Ascending aorta (tissue), 2 donors: ENCODE measurements at regions not wholly inside any gene's neighbourhood (a gene's known extent, or its start where the extent isn't known, plus 50 kb on each side); places are given as distances from the start of the nearest gene placed in this dataset.

Source experiments
- DNase-seq, 2 donors: peaks; one replicate each; pipeline ENCODE4 v3.0.0-alpha.2; 2019; ENCODE audit warnings: low spot score in 2 of 2
- H3K27ac ChIP-seq, 2 donors: fragments of 200-600 bp; sonication (generic); one replicate each; pipeline ENCODE4 v1.5.1; 2016 to 2017; ENCODE audit warnings: mild to moderate bottlenecking in 1 of 2
- H3K27me3 ChIP-seq: fragments of 200-600 bp; sonication (generic); one replicate; pipeline ENCODE4 v1.5.1; 2017
- H3K36me3 ChIP-seq, 2 donors: fragments of 200-600 bp; sonication (generic); one replicate each; pipeline ENCODE4 v1.5.1; 2016
- H3K4me1 ChIP-seq, 2 donors: fragments of 200-600 bp; sonication (generic); one replicate each; pipeline ENCODE4 v1.5.1; 2016 to 2017; ENCODE audit warnings: mild to moderate bottlenecking in 1 of 2
- H3K4me3 ChIP-seq, 2 donors: fragments of 200-600 bp; sonication (generic); one replicate each; pipeline ENCODE4 v1.5.1; 2016 to 2017; ENCODE audit warnings: mild to moderate bottlenecking in 1 of 2
- H3K9me3 ChIP-seq, 2 donors: fragments of 200-600 bp; sonication (generic); one replicate each; pipeline ENCODE4 v1.5.1; 2016
- CTCF ChIP-seq, 3 experiments: fragments of 200-600 bp in 2 of 3; fragments of 450-650 bp in 1 of 3; sonication (generic) in 2 of 3; IDR thresholded peaks; one replicate each; pipeline ENCODE4 v1.5.1; 2016 to 2019; ENCODE audit warnings: antibody characterized with exemption in 3 of 3, mild to moderate bottlenecking in 1 of 3, moderate library complexity in 1 of 3
- intact Hi-C: fragments of 100-400 bp; cut with DNase I; formaldehyde crosslinking; loops from one replicate; pipeline ENCODE4 v1.15.1; 2023

DNA sequence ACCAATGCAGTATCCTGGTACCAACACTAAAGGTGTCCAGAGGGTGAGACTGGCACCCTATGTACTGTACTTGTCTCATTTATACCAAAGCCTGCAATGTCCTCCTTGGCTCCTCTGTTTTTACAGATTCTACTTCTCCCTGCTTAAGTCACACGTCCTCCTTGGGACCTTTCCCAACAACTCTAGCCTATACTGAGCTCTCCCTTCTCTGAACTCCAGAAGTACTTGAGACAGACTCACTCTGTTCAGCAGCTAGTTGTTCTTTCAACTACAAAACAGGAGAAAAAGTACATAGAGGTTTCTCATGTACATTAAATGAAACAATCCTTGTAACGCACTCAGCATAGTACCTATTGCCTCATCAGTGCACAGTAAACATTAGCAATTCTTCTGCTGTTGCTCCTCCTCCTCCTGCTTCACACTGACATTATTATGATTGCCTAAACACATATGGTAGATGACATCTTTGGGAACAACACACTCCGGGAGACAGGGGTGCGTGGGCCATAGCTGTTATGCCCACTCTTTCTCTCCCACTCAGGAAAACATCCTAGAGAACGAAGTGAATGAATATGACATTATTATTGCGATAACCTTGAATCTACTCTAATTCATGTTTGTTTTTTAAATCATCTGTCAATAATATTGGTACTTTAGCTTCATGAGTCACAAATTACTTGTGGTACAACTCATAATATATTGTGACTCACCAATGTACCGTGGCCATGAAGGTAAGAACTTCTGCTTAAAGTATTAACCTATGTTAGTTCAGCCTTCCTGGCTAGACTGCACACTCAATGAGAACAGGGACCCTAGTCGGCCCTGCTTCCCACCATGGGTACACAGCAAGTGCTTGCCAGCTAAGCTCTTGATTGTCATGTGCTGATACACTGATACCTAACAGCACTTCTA is 180.3 kb upstream of the ADRA1B start:
- Histone ChIP-seq H3K27ac (no peak overlapping the region), H3K36me3 (no peaks in the 10 kb centered on the region), H3K9me3 (no peaks in the 10 kb centered on the region), H3K4me3 (no peak overlapping the region), H3K4me1 (no peaks in the 10 kb centered on the region), H3K27me3 (no peaks in the 10 kb centered on the region)
- intact Hi-C loops = no loop called here
- DNase-seq = no peak
- TF ChIP-seq CTCF (IDR thresholded peaks at IDR 0.05) = no peak

- Histone ChIP-seq H3K4me3 (no peak overlapping the region), H3K27me3 (no peaks in the 10 kb centered on the region), H3K27ac (no peak overlapping the region), H3K36me3 (no peaks in the 10 kb centered on the region), H3K9me3 (no peaks in the 10 kb centered on the region), H3K4me1 (no peaks in the 10 kb centered on the region)
- no peak for TF ChIP-seq CTCF (IDR thresholded peaks at IDR 0.05)
- intact Hi-C loops = no loop called here
- no peak for DNase-seq
Observed at GRCh38 chr5:159736844-159737243, 179.4 kb upstream of the ADRA1B start.

DNA sequence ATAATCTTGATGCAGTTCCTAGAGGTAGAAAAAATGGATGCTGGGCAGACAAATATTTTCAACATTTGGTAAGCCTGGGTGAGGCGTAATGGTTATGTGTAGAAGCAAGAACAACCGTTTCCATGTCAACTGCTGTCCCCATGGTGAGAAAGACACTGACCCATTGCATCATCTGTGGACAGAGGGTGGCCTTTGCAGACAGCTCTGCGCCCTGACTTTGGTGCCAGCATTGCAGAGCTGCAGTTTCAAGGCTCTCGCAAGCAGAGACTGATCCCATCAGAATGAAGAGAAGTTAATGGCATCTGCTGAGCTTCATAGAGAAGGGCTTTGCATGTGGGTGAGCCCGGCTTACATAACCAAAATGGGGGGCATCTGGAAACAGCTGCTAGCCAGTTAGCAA is 179.0 kb upstream of the ADRA1B start:
- Histone ChIP-seq H3K27ac (no peak overlapping the region), H3K4me3 (no peak overlapping the region), H3K9me3 (no peaks in the 10 kb centered on the region), H3K36me3 (no peaks in the 10 kb centered on the region), H3K27me3 (no peaks in the 10 kb centered on the region), H3K4me1 (no peaks in the 10 kb centered on the region)
- no peak for DNase-seq
- TF ChIP-seq CTCF (IDR thresholded peaks at IDR 0.05) = no peak
- intact Hi-C loops = no loop called here

GRCh38 chr5:159741829-159742322 is 174.4 kb upstream of the ADRA1B start:
- intact Hi-C loops = no loop called here
- DNase-seq = no peak
- no peak for TF ChIP-seq CTCF (IDR thresholded peaks at IDR 0.05)
- Histone ChIP-seq H3K4me3 (no peak overlapping the region), H3K27ac (no peak overlapping the region), H3K27me3 (no peaks in the 10 kb centered on the region), H3K36me3 (no peaks in the 10 kb centered on the region), H3K4me1 (no peaks in the 10 kb centered on the region), H3K9me3 (no peaks in the 10 kb centered on the region)

DNA sequence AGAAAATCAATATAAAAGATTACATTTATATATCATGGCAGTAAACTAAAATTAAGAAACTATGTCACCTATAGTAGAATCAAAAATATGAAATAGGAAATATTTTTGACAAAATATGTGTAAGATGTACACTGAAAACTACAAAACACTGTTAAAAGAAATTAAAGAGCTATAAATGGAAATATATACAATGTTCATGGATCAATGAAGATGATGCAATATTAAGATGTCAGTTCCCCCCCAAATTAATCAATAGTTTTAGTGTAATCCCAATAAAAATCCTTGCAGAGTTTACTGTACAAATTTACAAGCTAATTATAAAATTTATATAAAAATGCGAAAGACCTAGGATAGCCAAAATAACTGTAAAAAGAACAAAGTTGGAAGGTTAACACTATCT is 173.0 kb upstream of the ADRA1B start:
- no peak overlapping the region for H3K27ac ChIP-seq
- H3K36me3 ChIP-seq = no peaks in the 10 kb centered on the region
- DNase-seq = no peak
- TF ChIP-seq CTCF (IDR thresholded peaks at IDR 0.05) = no peak
- H3K9me3 ChIP-seq = no peaks in the 10 kb centered on the region
- H3K4me3 ChIP-seq = no peak overlapping the region
- H3K27me3 ChIP-seq = no peaks in the 10 kb centered on the region
- intact Hi-C loops = no loop called here
- peaks cover 0 to 3% of the 10 kb centered on the region in 2 donors for H3K4me1 ChIP-seq
